Effector memory CD4-positive, alpha-beta T cell (primary cell): ENCODE measurements at regions not wholly inside any gene's neighbourhood (a gene's known extent, or its start where the extent isn't known, plus 50 kb on each side); places are given as distances from the start of the nearest gene placed in this dataset.
"Not testable (repeated sequence)": the region's sequence is repeated elsewhere in the genome, so short reads cannot be mapped to it uniquely, and the experiment has no call there.

Experiments
- DNase-seq, 3 donors: peaks; one replicate each; pipeline ENCODE4 v3.0.0-alpha.2; 2020
- H3K27ac ChIP-seq: 2 replicates; pipeline ENCODE4 v1.7.0; 2013; ENCODE audit warnings: mild to moderate bottlenecking, low read length, moderate library complexity; ENCODE audit not compliant: insufficient read depth, poor library complexity, severe bottlenecking
- H3K27me3 ChIP-seq: replicated peaks from 2 replicates; pipeline ENCODE4 v1.7.0; 2013; ENCODE audit warnings: mild to moderate bottlenecking, low read length; ENCODE audit not compliant: insufficient read depth, control insufficient read depth, poor library complexity, severe bottlenecking
- H3K36me3 ChIP-seq: 2 replicates; pipeline ENCODE4 v1.7.0; 2013; ENCODE audit warnings: mild to moderate bottlenecking, low read length, moderate library complexity; ENCODE audit not compliant: control insufficient read depth, insufficient read depth
- H3K4me1 ChIP-seq: 2 replicates; pipeline ENCODE4 v1.7.0; 2013; ENCODE audit warnings: low read length, mild to moderate bottlenecking; ENCODE audit not compliant: control insufficient read depth, insufficient read depth, poor library complexity, severe bottlenecking
- H3K4me3 ChIP-seq: 2 replicates; pipeline ENCODE4 v1.7.0; 2013; ENCODE audit warnings: low read length, low read depth, mild to moderate bottlenecking; ENCODE audit not compliant: insufficient read depth, poor library complexity, severe bottlenecking
- H3K9me3 ChIP-seq: 2 replicates; pipeline ENCODE4 v1.7.0; 2013; ENCODE audit warnings: mild to moderate bottlenecking, low read length, moderate library complexity; ENCODE audit not compliant: control insufficient read depth

DNA sequence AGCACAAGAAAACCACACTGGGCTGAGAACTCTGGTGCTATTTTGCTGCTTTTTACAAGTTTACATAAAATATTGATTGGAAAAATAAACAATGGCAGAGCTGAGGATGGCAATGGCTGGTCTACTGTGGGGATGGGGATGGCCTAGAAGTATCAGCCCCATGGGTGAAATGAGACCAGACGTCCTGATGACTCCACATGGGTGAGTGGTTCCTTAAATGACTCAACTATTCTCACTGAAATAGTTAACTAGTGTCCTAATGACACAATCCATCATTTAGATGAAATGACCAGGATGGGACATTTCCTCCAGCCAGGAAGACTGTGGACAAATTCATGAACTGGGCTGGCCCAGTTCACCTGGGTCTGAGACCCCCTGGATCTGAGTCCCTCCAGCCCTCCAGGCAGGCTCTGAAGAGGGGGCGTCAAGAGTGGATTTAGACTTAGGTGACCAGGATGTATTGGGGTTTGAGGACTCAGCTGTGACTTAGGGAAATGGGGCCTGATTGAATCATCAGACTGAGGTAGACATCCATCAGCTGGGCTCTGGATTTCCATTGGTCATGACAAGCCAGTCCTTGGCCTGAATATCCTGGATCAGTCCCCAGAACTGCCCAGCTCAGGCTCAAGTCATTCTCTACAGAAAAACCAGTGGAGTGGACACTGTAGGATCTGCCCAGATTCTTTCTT, 98.2 kb upstream of the IGLL5 start:
- DNase-seq, result no peak
- Histone ChIP-seq H3K4me1 (peaks cover 43% of the 10 kb centered on the region), H3K27ac (peak overlapping the region; percentile 12)

DNA sequence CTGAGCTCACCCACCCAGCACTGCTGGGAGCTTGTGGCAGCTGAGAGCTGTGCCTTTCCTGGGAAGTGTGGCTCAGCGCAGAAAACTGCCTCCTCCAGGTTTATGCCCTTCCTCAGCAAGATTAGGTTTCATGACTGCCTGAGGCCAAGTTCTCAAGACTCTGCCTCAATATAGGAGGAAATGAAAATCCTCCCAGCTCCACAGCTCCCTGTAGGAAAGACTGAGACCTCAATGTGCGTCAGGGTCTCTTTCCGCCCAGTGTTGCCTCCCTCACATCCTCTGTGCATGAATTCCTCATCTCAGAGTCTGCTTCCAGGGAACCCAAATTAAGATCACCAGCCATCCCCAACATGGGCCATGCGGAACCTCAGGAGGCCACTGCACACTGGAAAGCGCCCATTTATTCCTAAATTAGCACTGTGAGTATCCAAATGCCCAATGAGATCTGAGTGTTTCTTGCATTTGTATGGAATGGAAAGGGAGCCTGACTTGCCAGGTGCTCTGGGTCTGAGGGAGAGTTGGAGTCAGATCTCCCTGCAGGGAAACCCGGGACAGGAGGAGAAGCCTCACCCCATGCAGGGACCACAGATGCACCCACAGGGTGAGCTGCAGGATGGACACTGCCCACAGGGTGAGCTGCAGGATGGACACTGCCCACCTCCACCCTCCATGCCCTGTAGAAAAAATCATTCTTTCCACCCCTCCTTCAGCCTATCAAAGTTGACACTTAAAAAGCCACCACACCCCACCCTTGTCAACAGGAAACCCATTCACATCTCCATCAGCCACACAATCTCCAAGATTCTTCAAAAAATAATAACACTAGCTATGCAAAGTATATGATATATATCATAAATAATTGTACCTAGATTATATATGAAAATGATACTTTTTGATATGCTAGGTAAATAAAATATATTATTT, 97.4 kb upstream of the IGLL5 start:
- H3K27ac ChIP-seq, result no peak overlapping the region
- no peaks in the 10 kb centered on the region for H3K36me3 ChIP-seq
- peaks cover 43% of the 10 kb centered on the region for H3K4me1 ChIP-seq

More for the DNA sequence above, 98.2 kb upstream of the IGLL5 start:
- Histone ChIP-seq H3K9me3 (no peaks in the 10 kb centered on the region), H3K27me3 (no peaks in the 10 kb centered on the region), H3K4me3 (no peak overlapping the region), H3K36me3 (no peaks in the 10 kb centered on the region)

DNA sequence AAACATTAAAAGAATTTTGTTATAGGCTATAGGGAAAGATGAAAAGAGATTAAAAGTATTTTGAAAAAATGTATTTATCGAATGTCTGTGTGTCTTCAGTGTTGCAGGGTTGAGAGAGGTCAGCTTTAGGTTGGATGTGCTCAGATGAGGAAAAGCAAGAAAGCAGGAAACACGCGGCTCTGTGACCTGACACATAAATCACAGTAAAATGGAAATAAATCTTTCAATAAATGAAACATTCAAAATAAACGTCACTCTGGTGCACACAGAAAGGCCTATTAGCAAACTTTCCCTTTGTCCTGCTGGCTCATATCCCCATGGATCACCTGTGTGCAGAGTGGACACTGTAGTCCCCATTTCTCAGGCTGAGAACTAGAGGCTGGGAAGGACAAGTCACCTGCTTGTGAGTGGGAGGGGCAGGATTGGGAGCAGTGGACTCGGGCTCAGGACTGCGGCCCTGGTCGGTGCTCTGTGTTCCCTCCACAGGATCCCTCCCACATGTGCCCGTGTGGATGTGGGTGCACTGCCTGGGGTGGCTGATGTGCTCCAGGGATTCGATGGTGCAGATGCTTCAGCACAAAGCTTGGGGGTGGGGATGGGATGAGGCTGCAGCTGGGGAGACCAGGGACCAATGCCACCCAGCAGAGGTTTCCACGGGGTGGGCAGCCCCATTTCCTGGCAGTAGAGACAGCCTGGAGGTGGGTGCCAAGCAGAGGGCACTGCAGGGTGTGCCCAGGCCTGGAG, 96.0 kb upstream of the IGLL5 start:
- no peaks in the 10 kb centered on the region for H3K36me3 ChIP-seq
- peaks cover 43% of the 10 kb centered on the region for H3K4me1 ChIP-seq
- no peaks in the 10 kb centered on the region for H3K9me3 ChIP-seq
- DNase-seq, result no peak
- no peak overlapping the region for H3K4me3 ChIP-seq
- H3K27ac ChIP-seq, result no peak overlapping the region
- no peaks in the 10 kb centered on the region for H3K27me3 ChIP-seq

More for the DNA sequence above, 97.4 kb upstream of the IGLL5 start:
- H3K27me3 ChIP-seq, result no peaks in the 10 kb centered on the region
- no peak overlapping the region for H3K4me3 ChIP-seq
- no peaks in the 10 kb centered on the region for H3K9me3 ChIP-seq
- no peak for DNase-seq

DNA sequence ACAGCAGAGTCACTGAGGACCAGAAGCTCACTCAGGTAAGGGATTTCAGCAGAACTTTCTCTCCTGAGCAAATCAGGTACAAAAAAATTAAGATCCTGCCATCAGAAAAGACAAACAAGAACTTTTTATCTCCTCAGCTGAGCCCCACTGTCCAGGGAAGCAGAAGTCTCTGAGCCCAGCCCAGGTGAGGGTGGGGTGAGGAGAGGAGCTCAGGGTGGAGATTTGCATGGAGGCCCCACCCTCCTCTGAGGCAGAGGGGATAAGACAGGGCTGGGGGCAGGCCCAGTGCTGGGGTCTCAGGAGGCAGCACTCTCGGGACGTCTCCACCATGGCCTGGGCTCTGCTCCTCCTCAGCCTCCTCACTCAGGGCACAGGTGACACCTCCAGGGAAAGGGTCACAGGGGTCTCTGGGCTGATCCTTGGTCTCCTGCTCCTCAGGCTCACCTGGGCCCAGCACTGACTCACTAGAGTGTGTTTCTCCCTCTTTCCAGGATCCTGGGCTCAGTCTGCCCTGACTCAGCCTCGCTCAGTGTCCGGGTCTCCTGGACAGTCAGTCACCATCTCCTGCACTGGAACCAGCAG, 95.3 kb upstream of the IGLL5 start:
- not testable (repeated sequence) for H3K9me3 ChIP-seq, H3K27ac ChIP-seq, H3K36me3 ChIP-seq, H3K4me3 ChIP-seq, DNase-seq, H3K27me3 ChIP-seq
- H3K4me1 ChIP-seq, result peaks cover 41% of the 10 kb centered on the region

GRCh38 chr22:22795639-22796038, 92.0 kb upstream of the IGLL5 start:
- not testable (repeated sequence) for H3K27me3 ChIP-seq, H3K9me3 ChIP-seq, H3K27ac ChIP-seq, H3K36me3 ChIP-seq, H3K4me3 ChIP-seq, DNase-seq
- H3K4me1 ChIP-seq, result peaks cover 24% of the 10 kb centered on the region

GRCh38 chr22:22796724-22797123, 90.9 kb upstream of the IGLL5 start:
- peaks cover 13% of the 10 kb centered on the region for H3K4me1 ChIP-seq
- DNase-seq, result no peak
- H3K4me3 ChIP-seq, result no peak overlapping the region
- H3K27ac ChIP-seq, result no peak overlapping the region
- H3K36me3 ChIP-seq, result no peaks in the 10 kb centered on the region
- H3K27me3 ChIP-seq, result no peaks in the 10 kb centered on the region
- H3K9me3 ChIP-seq, result no peaks in the 10 kb centered on the region

GRCh38 chr22:22798232-22798616, 89.4 kb upstream of the IGLL5 start:
- Histone ChIP-seq H3K27ac (no peak overlapping the region), H3K9me3 (no peaks in the 10 kb centered on the region), H3K4me3 (no peak overlapping the region), H3K27me3 (no peaks in the 10 kb centered on the region), H3K36me3 (no peaks in the 10 kb centered on the region), H3K4me1 (peaks cover 4% of the 10 kb centered on the region)
- DNase-seq, result no peak

DNA sequence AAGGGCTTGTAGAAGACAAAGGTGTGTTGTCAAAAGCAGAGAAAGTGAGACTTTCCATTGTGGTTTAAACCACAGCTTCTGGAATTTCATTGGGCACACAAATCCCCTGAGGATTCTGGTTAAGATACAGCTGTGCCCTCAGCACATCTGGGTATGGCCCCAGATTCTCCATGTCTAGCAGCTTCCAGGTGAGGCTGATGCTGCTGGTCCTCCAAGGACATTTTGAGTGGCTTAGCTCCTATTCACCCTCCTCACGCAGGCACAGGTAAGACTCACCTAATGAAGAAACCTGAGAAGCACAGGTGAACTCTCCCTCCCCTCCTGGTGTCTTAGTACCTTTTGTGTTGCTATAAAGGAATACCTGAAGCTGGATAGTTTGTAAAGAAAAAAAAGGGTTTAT, 88.9 kb upstream of the IGLL5 start:
- no peaks in the 10 kb centered on the region for H3K9me3 ChIP-seq
- no peak for DNase-seq
- H3K4me1 ChIP-seq, result peaks cover 4% of the 10 kb centered on the region
- no peaks in the 10 kb centered on the region for H3K27me3 ChIP-seq
- no peaks in the 10 kb centered on the region for H3K36me3 ChIP-seq
- no peak overlapping the region for H3K27ac ChIP-seq
- H3K4me3 ChIP-seq, result no peak overlapping the region

- peaks cover 4% of the 10 kb centered on the region for H3K4me1 ChIP-seq
- H3K4me3 ChIP-seq, result no peak overlapping the region
- no peaks in the 10 kb centered on the region for H3K36me3 ChIP-seq
- no peak overlapping the region for H3K27ac ChIP-seq
- H3K27me3 ChIP-seq, result no peaks in the 10 kb centered on the region
- H3K9me3 ChIP-seq, result no peaks in the 10 kb centered on the region
- DNase-seq, result no peak
Observed at GRCh38 chr22:22799561-22799960, 88.1 kb upstream of the IGLL5 start.
